HCT116 (cell line): ENCODE measurements at regions not wholly inside any gene's neighbourhood (a gene's known extent, or its start where the extent isn't known, plus 50 kb on each side); places are given as distances from the start of the nearest gene placed in this dataset.

Experiments
- CTCF ChIP-seq, 3 experiments: fragments of 200-600 bp in 1 of 3; sonication (generic) in 1 of 3; IDR thresholded peaks in 2 of 3; conservative IDR thresholded peaks in 1 of 3; 2 replicates each; pipeline ENCODE4 v1.5.1; 2012 to 2017; ENCODE audit warnings: low read depth in 2 of 3, low read length in 2 of 3, antibody characterized with exemption in 1 of 3, borderline replicate concordance in 1 of 3, control low read depth in 1 of 3, mild to moderate bottlenecking in 1 of 3, mixed read lengths in 1 of 3, mixed run types in 1 of 3, moderate library complexity in 1 of 3; ENCODE audit not compliant: insufficient read depth in 1 of 3
- EGR1 ChIP-seq: IDR thresholded peaks from 2 replicates; pipeline ENCODE4 v1.6.1; 2012; ENCODE audit warnings: low read depth
- EZH2 ChIP-seq: fragments of 200-600 bp; sonication (generic); IDR thresholded peaks from 2 replicates; pipeline ENCODE4 v1.6.1; 2017; ENCODE audit warnings: antibody characterized with exemption, mixed run types
- EZH2phosphoT487 ChIP-seq: fragments of 200-600 bp; IDR thresholded peaks from 2 replicates; pipeline ENCODE4 v1.6.1; 2018; ENCODE audit warnings: antibody characterized with exemption, borderline replicate concordance
- JUND ChIP-seq: IDR thresholded peaks from 2 replicates; pipeline ENCODE4 v1.6.1; 2012
- POLR2AphosphoS5 ChIP-seq: IDR thresholded peaks from 2 replicates; pipeline ENCODE4 v1.6.1; 2011; ENCODE audit warnings: mild to moderate bottlenecking, low read depth, low read length, moderate library complexity
- RAD21 ChIP-seq: IDR thresholded peaks from 2 replicates; pipeline ENCODE4 v1.6.1; 2012; ENCODE audit warnings: low read depth, mild to moderate bottlenecking
- SP1 ChIP-seq: IDR thresholded peaks from 2 replicates; pipeline ENCODE4 v1.6.1; 2012; ENCODE audit warnings: low read depth

GRCh38 chrY:7437086-7437485 is 525.5 kb upstream of the AMELY start:
- no peak for TF ChIP-seq CTCF (IDR thresholded peaks at IDR 0.05 in 2 of 3, conservative IDR thresholded peaks at IDR 0.05 in 1 of 3; ENCODE audit: borderline replicate concordance in 1 of 3, insufficient read depth in 1 of 3, low read depth in 2 of 3, low read length in 2 of 3)
- no peak for TF ChIP-seq RAD21
- no peak for TF ChIP-seq POLR2AphosphoS5
- TF ChIP-seq EZH2phosphoT487 = no peak
- TF ChIP-seq SP1 = no peak
- no peak for TF ChIP-seq JUND
- no peak for TF ChIP-seq EGR1
- no peak for TF ChIP-seq EZH2
